ENCODE measurements at regions not wholly inside any gene's neighbourhood (a gene's known extent, or its start where the extent isn't known, plus 50 kb on each side); places are given as distances from the start of the nearest gene placed in this dataset.

DNA sequence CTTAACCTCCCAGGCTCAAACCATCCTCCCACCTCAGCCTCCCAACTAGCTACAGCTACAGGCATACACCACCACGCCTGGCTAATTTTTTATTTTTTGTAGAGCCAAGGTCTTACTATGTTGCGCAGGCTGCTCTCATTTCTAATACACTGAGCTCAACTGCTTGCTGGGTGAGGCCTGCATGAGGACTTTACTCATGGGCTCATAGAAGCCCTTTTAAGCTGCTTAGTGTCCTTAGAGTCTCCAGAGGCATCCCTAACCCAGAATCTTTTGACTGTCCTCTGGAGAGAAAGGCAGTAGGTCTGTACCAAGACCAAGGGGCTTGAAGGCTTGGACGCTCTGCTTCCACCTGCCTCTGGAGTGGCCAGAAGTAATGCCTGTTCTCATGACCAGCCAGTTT lies 141.6 kb downstream of the TM9SF2 start:
- no peak for DNase-seq (ENCODE audit: low read depth in 2 of 2)

DNA sequence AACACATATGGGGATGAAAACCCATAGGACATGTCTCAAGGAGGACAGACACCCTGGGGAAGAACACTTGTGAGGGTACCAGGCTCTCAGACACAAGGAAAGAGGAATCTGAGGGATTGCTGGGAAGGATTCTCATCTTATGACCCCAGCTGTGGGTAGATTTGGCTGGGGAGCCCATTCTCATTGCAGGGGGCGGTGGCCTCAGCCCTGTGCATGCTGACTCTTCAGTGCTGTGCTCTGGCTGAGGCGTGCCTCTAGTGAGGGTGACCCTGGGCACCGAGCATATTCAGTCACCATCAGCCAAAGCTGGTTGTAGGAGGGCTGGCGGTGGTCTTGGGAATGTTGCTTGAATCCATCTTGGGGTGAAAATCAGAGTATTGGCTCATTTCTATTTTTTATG lies 140.7 kb downstream of the TM9SF2 start:
- no peak for DNase-seq (ENCODE audit: low read depth in 2 of 2)

DNA sequence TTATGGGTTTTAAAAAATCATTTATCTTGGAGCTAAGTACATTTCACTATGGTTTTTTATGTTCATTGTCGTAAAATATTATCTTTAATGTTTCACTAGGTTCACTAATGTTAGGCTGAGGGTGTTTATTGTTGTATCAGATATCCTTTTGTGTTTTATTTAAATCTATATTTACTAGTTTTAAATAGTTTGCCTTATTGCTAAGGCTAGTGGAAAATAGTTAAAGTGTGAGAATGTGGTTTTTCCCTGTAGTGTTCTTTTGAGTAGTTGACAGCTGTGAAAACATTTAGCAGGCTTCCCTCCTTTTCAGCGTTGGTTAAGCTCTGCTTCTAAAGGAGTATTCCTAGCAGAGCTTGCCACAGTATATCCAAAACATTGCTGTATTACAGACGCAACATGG lies 139.0 kb downstream of the TM9SF2 start:
- DNase-seq (ENCODE audit: low read depth in 2 of 2), result no peak

DNA sequence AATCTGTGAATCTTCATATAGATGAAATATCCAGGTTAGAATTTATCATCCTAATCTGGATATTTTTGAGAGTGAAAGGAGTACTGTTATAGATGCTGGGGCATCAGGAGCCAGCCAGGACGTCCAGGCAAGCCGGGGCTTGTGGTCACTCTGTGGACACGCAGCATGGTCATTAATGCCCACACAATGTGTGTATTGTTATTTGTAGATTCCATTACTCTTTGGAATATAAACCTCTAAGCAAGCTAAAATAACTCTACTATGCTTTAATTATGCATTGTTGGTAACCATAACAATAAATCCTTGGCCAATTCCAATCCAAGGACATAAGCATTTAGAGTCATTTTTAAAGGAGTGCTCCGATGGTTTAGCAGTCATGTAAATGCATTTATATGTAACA lies 137.9 kb downstream of the TM9SF2 start:
- no peak for DNase-seq (ENCODE audit: low read depth in 2 of 2)

DNA sequence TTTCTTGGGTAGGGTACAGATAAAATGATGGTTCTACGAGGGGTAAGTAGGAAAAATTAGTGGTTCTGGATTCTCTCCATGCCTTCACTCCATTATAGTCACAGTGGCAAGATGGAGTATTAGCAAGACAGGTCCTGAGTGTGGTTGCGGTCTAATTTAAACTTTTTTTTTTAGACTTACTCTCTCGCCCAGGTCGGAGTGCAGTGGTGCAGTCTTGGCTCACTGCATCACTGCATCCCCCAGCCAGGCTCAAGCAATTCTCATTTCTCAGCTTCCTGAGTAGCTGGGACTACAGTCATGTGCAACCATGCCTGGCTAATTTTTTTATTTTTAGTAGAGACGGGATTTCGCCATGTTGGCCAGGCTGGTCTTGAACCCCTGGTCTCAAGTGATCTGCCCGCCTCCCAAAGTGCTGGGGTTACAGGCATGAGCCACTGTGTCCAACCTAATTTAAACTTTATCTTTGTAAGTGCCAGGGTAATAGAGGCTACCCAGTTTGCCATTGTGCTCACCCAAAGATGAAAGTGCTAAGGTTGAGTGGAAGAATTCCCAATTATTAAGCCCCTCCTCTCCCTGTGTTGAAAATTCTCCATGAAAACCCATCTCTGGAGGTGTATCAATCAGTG lies 135.6 kb downstream of the TM9SF2 start:
- no peak for DNase-seq (ENCODE audit: low read depth in 2 of 2)

DNA sequence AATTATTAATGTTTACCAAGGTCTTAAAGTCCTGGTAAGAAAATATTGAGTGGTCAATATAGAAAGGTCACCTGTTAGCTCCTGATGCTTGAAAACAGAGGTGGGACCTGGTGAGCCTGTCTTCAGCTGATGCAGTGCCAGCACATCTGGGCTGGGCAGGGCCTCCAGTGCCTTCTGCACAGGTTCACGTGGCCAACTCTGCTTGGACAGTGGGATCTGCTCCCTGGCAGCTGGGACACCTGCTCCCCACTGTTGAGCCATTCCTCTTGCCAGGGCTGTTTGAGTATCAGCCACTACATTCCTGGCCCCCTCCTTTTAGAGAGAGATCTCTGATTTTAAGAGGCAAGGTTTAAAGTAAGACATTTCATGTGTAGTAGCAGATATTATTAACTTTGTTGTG lies 135.0 kb downstream of the TM9SF2 start:
- DNase-seq (ENCODE audit: low read depth in 2 of 2), result no peak

DNA sequence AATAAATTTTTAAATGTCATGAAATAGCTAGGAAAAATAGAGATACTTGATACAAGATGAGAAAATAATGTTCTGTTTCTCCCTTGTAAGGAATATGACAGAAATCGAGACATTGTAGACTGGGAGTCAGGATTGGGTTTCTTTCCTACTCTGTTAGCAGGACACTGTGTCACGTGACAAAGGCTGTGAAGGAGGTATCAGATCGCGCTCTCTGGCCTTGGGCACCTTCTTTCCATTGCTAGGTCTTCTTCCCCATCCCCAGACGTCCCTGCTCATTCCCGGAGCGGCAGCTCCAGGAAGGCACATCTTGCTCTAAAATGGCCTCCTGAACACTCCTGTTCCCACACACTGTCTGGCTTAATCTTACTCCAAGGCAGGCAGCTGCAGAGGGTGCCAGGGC lies 133.4 kb downstream of the TM9SF2 start:
- DNase-seq (ENCODE audit: low read depth in 2 of 2), result no peak

DNA sequence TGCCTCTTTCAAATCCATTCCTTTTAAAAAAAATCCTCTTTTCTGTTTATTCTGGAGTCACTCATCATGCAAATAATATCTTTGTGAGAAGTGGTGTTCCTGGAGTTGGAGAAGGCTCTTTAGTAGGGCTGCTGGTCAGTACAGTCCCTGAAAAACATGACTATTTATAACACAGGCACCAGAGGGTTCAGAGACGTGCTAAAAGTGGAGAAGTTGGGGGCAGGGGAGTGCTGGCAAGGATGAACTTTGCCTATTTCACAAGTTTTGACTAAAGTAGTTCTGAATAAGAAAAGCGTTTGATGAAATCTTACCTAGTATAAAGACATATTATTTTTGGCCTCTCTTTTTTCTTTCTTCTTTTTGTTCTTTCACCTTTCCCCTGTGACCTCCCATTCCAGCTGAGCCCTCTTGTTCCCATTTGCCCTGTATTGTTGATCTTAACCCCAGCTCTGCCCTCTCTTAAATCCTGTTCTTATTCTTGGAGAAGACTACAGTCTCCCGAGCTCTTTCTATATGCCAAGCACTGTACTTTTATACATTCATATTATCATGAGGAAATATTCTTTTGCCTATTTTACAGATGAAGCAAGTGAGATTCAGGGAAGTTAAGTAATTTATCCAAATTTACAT lies 129.1 kb downstream of the TM9SF2 start:
- DNase-seq (ENCODE audit: low read depth in 2 of 2), result no peak

DNA sequence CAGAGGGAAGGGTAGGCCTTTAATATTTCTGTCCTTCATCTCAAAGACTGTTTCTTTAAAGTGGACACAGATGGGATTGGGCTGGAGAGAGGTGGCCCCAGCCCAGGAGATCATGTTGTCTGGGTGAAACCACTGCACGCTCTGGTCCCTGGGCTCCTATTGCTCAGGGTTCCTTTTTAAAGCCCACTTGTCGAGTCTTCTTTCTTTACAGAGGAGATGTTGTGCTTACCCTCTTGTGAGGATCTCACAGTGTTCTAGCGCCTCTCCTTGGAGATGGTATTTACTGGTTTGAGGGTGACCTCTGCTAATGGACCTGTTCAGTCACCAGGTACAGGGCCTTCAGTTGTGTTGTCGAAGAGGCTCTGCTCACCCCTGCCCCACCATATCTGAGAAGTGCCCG lies 128.4 kb downstream of the TM9SF2 start:
- no peak for DNase-seq (ENCODE audit: low read depth in 2 of 2)

DNA sequence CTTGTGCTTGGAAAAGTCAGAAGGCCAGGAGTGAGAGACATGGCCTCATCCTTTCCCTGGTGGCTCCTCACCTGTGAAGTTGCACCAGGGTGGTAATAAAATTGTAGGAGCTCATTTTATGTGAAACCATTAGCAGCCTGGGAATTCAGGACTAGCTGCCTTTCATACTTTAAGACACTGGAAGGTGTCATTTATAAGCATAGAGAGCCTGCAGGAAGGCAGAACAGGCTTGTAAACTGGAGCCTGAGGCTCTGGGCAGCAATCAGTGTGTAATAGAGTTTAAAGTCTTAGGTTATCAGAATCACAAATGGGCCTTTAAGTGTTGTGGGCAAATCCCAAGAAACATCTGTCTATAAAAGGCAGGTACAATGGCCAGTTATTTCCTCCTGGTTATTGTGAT lies 127.2 kb downstream of the TM9SF2 start:
- DNase-seq (ENCODE audit: low read depth in 2 of 2), result no peak

DNA sequence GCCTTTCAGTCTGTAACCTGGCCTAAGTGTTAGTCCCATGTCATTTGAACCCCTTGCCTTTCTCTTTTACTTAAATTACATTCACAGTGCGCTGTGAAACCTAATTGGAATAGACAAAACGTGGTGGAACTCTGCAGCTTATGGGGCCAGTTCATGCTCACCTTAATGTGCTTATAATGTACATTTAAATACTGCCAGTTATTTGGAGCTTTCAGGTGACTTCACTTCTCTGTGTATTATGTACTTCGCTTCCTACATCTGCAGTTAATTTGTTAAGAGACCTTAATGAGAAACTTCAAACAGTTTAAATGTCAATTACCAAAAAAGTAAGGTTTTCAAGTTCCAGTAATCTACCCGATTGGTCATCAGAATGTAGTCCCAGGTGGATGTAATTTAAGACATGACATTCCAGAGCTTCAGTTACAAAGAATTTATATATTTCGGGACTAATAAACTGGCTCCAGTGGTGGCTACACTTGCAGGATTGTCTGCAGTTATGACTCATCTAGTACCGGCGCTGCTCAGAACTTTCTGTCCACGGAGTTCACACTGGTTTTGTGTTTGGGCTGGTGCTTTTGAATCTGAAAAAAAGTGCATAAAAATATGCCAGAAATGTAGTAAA lies 125.3 kb downstream of the TM9SF2 start:
- no peak for DNase-seq (ENCODE audit: low read depth in 2 of 2)

DNA sequence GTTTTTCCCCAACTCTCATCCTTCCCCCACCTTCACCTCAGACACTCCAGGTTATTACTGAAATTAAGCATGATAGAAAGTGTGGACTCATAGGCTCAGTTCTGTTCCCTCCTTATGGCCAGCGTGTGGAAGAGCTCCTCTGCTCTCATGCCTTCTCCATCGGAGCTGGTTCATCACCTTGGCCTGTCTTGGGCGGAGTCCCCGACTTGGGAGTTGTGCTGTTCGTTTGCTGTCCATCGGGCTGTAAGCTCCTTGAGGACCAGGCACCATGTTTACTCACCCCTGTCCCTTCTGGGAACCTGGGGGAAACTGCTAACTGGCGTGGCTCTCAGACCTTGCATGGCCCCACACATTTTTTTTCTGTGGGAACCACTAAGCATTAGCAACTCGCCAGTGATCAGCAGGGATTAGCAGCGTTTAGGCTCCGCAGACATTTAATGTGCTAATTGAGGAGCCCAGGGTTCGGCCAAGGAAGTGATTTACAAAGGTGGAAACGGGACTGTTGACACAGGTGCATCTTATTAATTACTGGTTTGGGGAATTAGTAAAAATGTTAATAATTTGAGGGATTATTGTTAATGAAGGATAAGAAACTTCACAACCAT lies 123.8 kb downstream of the TM9SF2 start:
- no peak for DNase-seq (ENCODE audit: low read depth in 2 of 2)

DNA sequence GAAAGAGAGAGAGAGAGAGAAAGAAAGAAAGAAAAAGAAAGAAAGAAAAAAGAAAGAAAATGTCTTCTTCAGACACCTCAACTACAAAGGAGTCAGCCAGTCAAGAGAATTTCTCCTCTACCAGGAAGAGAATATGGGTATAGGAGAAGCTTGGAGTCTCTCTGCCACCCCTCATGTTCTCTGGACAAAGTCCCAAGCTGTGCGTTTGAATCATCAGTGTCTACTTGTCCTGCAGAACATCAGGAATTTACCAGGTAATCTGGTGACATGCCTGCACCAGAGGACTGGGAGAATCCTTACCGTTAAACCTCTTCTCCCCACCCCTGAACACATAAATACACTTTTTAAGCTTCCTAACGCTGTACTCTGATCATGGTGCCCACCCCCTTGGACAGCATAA lies 119.5 kb downstream of the TM9SF2 start:
- no peak for DNase-seq (ENCODE audit: low read depth in 2 of 2)

DNA sequence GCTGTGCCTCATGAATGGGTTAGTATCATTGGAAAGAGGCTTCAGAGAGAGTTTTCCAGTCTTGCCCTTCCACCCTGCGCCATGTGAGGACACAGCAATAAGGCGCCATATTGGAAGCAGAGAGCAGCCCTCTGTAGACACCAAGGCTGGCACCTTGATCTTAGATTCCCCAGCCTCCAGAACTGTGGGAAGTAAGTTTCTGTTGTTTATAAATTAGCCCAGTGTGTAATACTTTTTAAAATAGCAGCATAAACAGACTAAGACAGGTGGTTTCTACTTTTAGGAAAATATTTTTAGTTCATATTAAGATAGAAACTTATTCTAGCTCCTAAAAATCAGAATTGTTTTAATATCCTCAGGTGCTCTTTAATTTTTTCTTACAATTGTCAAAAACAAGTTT lies 117.9 kb downstream of the TM9SF2 start:
- DNase-seq (ENCODE audit: low read depth in 2 of 2), result no peak

DNA sequence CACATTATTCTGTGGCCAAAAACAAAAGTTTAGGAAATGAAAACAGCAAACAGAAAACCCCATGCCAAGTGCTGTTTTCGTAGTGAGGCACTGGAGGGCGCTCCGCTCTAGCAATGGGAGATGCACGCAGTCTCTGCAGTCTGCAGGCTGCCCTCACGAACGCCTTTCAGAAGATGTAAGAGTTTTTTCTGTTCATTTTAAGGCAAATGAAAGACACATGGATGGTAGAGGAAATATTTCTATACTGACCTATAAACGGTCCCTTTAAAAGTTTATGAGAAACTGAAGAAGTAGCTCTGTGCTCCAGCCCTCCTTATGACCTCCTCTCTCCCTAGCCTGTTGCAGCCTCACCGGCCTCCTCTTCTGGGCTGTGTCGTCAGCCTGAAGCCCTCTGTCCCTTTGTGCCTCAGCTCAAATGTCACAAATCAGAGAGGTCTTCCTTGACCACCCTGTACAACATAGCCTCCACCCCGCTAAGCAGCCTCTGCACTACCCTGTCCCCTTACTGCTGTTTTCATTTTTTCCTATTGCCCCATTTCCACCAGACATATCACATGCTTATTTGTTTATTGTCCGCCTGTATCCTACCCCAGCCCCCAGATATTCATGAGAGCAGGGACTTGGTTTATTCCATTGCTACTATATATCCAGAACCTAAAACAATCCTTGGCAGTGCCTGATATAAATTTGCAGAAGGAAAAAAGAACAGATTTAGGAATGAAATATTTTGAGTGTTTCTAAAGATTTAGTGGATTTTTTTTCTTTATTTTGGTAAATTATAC lies 116.4 kb downstream of the TM9SF2 start:
- no peak for DNase-seq (ENCODE audit: low read depth in 2 of 2)

DNA sequence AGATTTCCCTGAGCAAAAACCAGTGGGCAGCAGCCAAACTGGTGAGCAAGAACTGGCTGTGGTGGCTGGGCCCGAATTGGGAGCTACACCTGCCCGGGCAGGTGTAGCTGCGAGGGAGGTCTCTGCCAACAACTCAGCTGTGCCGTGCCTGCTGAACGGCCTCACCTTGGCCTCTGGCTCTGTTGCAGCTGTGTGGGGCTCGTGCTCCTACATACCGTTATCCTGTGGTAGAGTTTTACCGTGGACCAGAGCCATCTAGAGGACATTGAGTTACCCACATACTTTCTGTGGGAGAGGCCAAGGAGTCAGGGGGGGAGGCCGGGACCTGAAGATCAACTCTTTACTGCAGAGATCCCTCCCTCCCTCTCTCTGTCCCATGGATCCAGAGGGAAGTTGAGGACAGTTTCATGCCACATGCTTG lies 113.2 kb downstream of the TM9SF2 start:
- DNase-seq (ENCODE audit: low read depth in 2 of 2), result no peak

All from stimulated activated CD8-positive, alpha-beta memory T cell treated with anti-CD3 and anti-CD28 coated beads, Interleukin-2, amount 100 ng/mL, for 1 hour (primary cell).